ENCODE measurements at regions not wholly inside any gene's neighbourhood (a gene's known extent, or its start where the extent isn't known, plus 50 kb on each side); places are given as distances from the start of the nearest gene placed in this dataset.

DNA sequence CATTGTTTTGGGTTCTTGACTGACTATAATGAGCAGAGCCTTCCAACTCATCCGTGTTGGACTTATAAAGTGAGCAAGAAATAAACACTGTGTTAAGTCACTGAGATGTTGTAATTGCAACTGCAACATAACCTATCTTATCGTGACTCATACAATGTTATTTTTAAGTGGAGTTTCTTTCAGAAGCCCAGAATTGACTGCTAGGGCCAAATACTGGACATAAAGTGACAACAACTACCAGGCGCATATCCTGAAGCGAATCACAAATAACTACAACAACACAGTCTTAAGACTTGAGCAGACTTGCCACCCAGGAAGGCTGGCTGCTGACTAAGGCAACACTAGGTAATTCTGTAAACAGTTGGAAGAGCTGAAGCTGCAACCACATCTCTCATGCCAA lies 326.6 kb downstream of the COL12A1 start:
- no peak overlapping the region for H3K4me3 ChIP-seq (ENCODE audit: low read depth, low read length, poor library complexity, severe bottlenecking)
- H3K79me2 ChIP-seq (ENCODE audit: insufficient read depth, low read length) = no peaks in the 10 kb centered on the region
- no peak for TF ChIP-seq EZH2 (IDR thresholded peaks at IDR 0.05; ENCODE audit: borderline replicate concordance, low read length)
- TF ChIP-seq, protein P1, sequence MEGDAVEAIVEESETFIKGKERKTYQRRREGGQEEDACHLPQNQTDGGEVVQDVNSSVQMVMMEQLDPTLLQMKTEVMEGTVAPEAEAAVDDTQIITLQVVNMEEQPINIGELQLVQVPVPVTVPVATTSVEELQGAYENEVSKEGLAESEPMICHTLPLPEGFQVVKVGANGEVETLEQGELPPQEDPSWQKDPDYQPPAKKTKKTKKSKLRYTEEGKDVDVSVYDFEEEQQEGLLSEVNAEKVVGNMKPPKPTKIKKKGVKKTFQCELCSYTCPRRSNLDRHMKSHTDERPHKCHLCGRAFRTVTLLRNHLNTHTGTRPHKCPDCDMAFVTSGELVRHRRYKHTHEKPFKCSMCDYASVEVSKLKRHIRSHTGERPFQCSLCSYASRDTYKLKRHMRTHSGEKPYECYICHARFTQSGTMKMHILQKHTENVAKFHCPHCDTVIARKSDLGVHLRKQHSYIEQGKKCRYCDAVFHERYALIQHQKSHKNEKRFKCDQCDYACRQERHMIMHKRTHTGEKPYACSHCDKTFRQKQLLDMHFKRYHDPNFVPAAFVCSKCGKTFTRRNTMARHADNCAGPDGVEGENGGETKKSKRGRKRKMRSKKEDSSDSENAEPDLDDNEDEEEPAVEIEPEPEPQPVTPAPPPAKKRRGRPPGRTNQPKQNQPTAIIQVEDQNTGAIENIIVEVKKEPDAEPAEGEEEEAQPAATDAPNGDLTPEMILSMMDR (IDR thresholded peaks at IDR 0.05; ENCODE audit: low read length) = no peak
- H2AFZ ChIP-seq (ENCODE audit: low read length) = no peak overlapping the region
- no peaks in the 10 kb centered on the region for H3K9me3 ChIP-seq (ENCODE audit: low read length)
- no peaks in the 10 kb centered on the region for H3K4me1 ChIP-seq (ENCODE audit: insufficient read depth, low read length, severe bottlenecking)
- H4K20me1 ChIP-seq (ENCODE audit: insufficient read depth, low read length) = no peaks in the 10 kb centered on the region
- no peak overlapping the region for H3K27ac ChIP-seq (ENCODE audit: low read depth, low read length, poor library complexity, severe bottlenecking)
- H3K27me3 ChIP-seq (ENCODE audit: insufficient read depth, low read length) = no peaks in the 10 kb centered on the region
- H3K9ac ChIP-seq (ENCODE audit: low read length) = no peak overlapping the region
- H3K36me3 ChIP-seq (ENCODE audit: insufficient read depth, low read length) = no peaks in the 10 kb centered on the region
- H3K4me2 ChIP-seq (ENCODE audit: low read length) = no peak overlapping the region
- no peaks in the 10 kb centered on the region for H3F3A ChIP-seq (ENCODE audit: insufficient read depth, low read length)
- H3K9me2 ChIP-seq (ENCODE audit: low read depth, low read length) = no peaks in the 10 kb centered on the region

DNA sequence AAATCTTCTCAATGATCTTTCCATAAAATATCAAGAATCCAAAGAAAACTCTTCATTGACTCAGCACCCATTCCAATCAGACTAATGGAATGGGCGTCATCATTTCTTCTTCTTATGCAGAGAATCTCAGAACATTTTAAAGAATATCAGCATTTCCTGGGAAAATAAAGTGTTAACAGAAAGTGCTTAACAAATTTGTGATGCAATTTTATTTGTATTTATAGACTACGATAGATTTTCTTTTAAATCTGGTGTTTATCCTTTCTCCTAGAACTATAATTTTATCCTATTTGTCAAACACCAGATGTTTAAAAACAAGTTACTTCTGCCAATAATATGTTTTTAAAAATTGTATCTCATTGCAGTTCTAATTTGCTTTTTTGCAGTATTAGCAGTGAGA lies 330.7 kb downstream of the COL12A1 start:
- Histone ChIP-seq H3K9me2 (ENCODE audit: low read depth, low read length) (no peaks in the 10 kb centered on the region), H3K36me3 (ENCODE audit: insufficient read depth, low read length) (no peaks in the 10 kb centered on the region), H3K4me3 (ENCODE audit: low read depth, low read length, poor library complexity, severe bottlenecking) (no peak overlapping the region), H3K4me1 (ENCODE audit: insufficient read depth, low read length, severe bottlenecking) (no peaks in the 10 kb centered on the region), H3K27me3 (ENCODE audit: insufficient read depth, low read length) (no peaks in the 10 kb centered on the region), H3K27ac (ENCODE audit: low read depth, low read length, poor library complexity, severe bottlenecking) (no peak overlapping the region), H3F3A (ENCODE audit: insufficient read depth, low read length) (no peaks in the 10 kb centered on the region), H3K9ac (ENCODE audit: low read length) (no peak overlapping the region), H3K9me3 (ENCODE audit: low read length) (no peaks in the 10 kb centered on the region), H3K79me2 (ENCODE audit: insufficient read depth, low read length) (no peaks in the 10 kb centered on the region), H3K4me2 (ENCODE audit: low read length) (no peak overlapping the region), H2AFZ (ENCODE audit: low read length) (no peak overlapping the region), H4K20me1 (ENCODE audit: insufficient read depth, low read length) (no peaks in the 10 kb centered on the region)
- TF ChIP-seq EZH2 (IDR thresholded peaks at IDR 0.05; ENCODE audit: borderline replicate concordance, low read length) = no peak
- TF ChIP-seq, protein P1 (IDR thresholded peaks at IDR 0.05; ENCODE audit: low read length) = no peak

DNA sequence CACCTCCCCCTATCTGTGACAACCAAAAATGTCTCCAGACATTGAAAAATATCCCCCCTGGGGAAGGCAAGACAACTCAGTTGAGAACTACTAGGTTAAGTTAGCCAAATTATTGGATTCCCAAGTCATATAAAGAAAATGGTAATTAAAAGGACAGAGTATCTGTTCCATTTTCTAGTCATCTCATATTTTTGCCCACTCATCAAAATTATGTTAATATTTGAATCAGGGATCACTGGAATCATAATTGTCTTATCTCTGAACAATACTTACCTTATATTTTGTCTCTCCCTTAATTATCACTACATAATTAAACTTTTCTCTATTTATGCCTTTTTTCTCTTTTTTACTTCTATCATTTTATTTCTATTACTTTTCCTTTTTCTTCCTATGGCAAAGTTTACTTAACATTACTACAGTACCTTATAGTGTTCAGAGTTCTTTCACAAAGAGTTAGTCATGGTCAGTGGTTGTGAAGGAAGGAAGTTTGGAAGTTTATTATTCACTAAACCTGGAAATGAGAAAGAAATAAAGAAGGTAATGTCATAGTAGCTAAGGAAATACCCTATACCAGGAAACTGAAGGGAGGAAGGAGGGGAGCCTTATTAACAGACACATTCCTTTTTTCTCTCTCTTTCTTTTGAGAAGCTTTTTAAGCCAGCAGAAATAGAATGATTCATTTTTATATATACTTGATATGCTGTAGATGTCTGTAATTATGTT lies 332.9 kb downstream of the COL12A1 start:
- H3K4me1 ChIP-seq (ENCODE audit: insufficient read depth, low read length, severe bottlenecking) = no peaks in the 10 kb centered on the region
- no peaks in the 10 kb centered on the region for H3K9me2 ChIP-seq (ENCODE audit: low read depth, low read length)
- no peak overlapping the region for H3K4me3 ChIP-seq (ENCODE audit: low read depth, low read length, poor library complexity, severe bottlenecking)
- H3K27me3 ChIP-seq (ENCODE audit: insufficient read depth, low read length) = no peaks in the 10 kb centered on the region
- TF ChIP-seq, protein P1 (IDR thresholded peaks at IDR 0.05; ENCODE audit: low read length) = no peak
- no peak for TF ChIP-seq EZH2 (IDR thresholded peaks at IDR 0.05; ENCODE audit: borderline replicate concordance, low read length)
- H3K9me3 ChIP-seq (ENCODE audit: low read length) = no peaks in the 10 kb centered on the region
- no peaks in the 10 kb centered on the region for H4K20me1 ChIP-seq (ENCODE audit: insufficient read depth, low read length)
- H3K4me2 ChIP-seq (ENCODE audit: low read length) = no peak overlapping the region
- H3K79me2 ChIP-seq (ENCODE audit: insufficient read depth, low read length) = no peaks in the 10 kb centered on the region
- H2AFZ ChIP-seq (ENCODE audit: low read length) = no peak overlapping the region
- no peak overlapping the region for H3K9ac ChIP-seq (ENCODE audit: low read length)
- H3K36me3 ChIP-seq (ENCODE audit: insufficient read depth, low read length) = no peaks in the 10 kb centered on the region
- no peak overlapping the region for H3K27ac ChIP-seq (ENCODE audit: low read depth, low read length, poor library complexity, severe bottlenecking)
- no peaks in the 10 kb centered on the region for H3F3A ChIP-seq (ENCODE audit: insufficient read depth, low read length)
